ENCODE measurements at regions not wholly inside any gene's neighbourhood (a gene's known extent, or its start where the extent isn't known, plus 50 kb on each side); places are given as distances from the start of the nearest gene placed in this dataset.

DNA sequence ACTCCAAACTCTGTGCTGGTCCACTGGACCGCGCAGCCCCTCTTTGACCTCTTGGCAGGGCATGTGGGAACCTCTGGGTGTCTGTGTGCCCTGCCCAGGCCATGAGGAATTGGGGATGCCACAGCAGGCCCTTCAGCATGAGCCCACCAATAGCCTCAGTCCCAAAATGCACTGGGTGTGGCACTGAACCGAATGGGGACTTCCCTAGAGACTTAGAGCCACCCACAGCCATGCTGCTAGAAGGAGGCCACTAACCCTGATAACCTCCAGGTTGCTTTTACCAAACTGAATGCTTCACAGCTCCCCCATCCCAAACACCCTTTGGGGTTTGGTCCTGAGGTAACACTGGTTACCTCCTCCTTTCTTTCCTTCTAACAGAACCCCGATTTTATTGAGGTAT is 302.7 kb downstream of the PIK3R1 start:
- in situ Hi-C loops (cut with HindIII; ENCODE audit: extremely low pct_ligation_motif_present, low pct_unique_long_range_greater_than_20kb): no loop called here
- BruUV-seq (replicated peaks): no TSS peak
- Histone ChIP-seq H3K9me3 (ENCODE audit: low read length) (no peaks in the 10 kb centered on the region), H4K20me1 (ENCODE audit: insufficient read depth, low read length) (no peaks in the 10 kb centered on the region), H3K27ac (ENCODE audit: extremely low read length, insufficient read depth, low read length) (no peak overlapping the region), H3K36me3 (replicated peaks in 1 of 2; ENCODE audit: control insufficient read depth in 1 of 2, insufficient read depth in 2 of 2, low read length in 2 of 2) (no peaks in the 10 kb centered on the region), H3K4me3 (replicated peaks in 1 of 3; ENCODE audit: insufficient read depth in 1 of 3, low read depth in 2 of 3, low read length in 3 of 3) (no peak overlapping the region), H2AFZ (ENCODE audit: low read length) (no peak overlapping the region), H3K9ac (ENCODE audit: insufficient read depth, low read depth, low read length) (no peak overlapping the region), H3K79me2 (ENCODE audit: insufficient read depth, low read length) (no peaks in the 10 kb centered on the region), H3K4me1 (ENCODE audit: insufficient read depth, low read length) (no peaks in the 10 kb centered on the region), H3K4me2 (ENCODE audit: low read depth, low read length) (no peak overlapping the region), H3K27me3 (ENCODE audit: control insufficient read depth in 1 of 2, insufficient read depth in 2 of 2, low read length in 2 of 2) (peaks cover 0 to 3% of the 10 kb centered on the region in 2 experiments; a peak in 2 of 5 replicates)
- no peak for FAIRE-seq
- TF ChIP-seq, protein P1, sequence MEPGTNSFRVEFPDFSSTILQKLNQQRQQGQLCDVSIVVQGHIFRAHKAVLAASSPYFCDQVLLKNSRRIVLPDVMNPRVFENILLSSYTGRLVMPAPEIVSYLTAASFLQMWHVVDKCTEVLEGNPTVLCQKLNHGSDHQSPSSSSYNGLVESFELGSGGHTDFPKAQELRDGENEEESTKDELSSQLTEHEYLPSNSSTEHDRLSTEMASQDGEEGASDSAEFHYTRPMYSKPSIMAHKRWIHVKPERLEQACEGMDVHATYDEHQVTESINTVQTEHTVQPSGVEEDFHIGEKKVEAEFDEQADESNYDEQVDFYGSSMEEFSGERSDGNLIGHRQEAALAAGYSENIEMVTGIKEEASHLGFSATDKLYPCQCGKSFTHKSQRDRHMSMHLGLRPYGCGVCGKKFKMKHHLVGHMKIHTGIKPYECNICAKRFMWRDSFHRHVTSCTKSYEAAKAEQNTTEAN (CRISPR knock-in tag; conservative IDR thresholded peaks at IDR 0.05): no peak
- no peak for TF ChIP-seq TCF7L2 (IDR thresholded peaks at IDR 0.05; ENCODE audit: low read depth, low read length)
- no peak for TF ChIP-seq SIX4 (CRISPR knock-in tag; IDR thresholded peaks at IDR 0.05)
- TF ChIP-seq MIER2 (CRISPR knock-in tag; IDR thresholded peaks at IDR 0.05): no peak
- TF ChIP-seq GLI4 (CRISPR knock-in tag; IDR thresholded peaks at IDR 0.05; ENCODE audit: borderline replicate concordance): no peak
- TF ChIP-seq, protein P2, sequence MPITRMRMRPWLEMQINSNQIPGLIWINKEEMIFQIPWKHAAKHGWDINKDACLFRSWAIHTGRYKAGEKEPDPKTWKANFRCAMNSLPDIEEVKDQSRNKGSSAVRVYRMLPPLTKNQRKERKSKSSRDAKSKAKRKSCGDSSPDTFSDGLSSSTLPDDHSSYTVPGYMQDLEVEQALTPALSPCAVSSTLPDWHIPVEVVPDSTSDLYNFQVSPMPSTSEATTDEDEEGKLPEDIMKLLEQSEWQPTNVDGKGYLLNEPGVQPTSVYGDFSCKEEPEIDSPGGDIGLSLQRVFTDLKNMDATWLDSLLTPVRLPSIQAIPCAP (CRISPR knock-in tag; IDR thresholded peaks at IDR 0.05; ENCODE audit: low read depth): no peak
- no peak for TF ChIP-seq AGO1 (IDR thresholded peaks at IDR 0.05; ENCODE audit: low read depth, low read length, poor library complexity, severe bottlenecking)
- no peak for TF ChIP-seq NFIC (IDR thresholded peaks at IDR 0.05; ENCODE audit: low read length)
- no peak for TF ChIP-seq SYNCRIP (IDR thresholded peaks at IDR 0.05; ENCODE audit: insufficient read depth, low read depth, low read length)
- TF ChIP-seq, protein P3, sequence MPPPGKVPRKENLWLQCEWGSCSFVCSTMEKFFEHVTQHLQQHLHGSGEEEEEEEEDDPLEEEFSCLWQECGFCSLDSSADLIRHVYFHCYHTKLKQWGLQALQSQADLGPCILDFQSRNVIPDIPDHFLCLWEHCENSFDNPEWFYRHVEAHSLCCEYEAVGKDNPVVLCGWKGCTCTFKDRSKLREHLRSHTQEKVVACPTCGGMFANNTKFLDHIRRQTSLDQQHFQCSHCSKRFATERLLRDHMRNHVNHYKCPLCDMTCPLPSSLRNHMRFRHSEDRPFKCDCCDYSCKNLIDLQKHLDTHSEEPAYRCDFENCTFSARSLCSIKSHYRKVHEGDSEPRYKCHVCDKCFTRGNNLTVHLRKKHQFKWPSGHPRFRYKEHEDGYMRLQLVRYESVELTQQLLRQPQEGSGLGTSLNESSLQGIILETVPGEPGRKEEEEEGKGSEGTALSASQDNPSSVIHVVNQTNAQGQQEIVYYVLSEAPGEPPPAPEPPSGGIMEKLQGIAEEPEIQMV (CRISPR knock-in tag; IDR thresholded peaks at IDR 0.05; ENCODE audit: low read depth): no peak
- no peak for TF ChIP-seq SRF (IDR thresholded peaks at IDR 0.05; ENCODE audit: low read depth, low read length)
- TF ChIP-seq POLR2AphosphoS2 (IDR thresholded peaks at IDR 0.05; ENCODE audit: low read depth, low read length): no peak
- TF ChIP-seq, protein P4, sequence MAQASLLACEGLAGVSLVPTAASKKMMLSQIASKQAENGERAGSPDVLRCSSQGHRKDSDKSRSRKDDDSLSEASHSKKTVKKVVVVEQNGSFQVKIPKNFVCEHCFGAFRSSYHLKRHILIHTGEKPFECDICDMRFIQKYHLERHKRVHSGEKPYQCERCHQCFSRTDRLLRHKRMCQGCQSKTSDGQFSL (CRISPR knock-in tag; IDR thresholded peaks at IDR 0.05): no peak
- no peak for TF ChIP-seq HOXD1 (CRISPR knock-in tag; IDR thresholded peaks at IDR 0.05)
- no peak for ATAC-seq
- 67% methylated on average over 3 of the region's 4 CpGs for WGBS (ENCODE audit: low lambda C conversion rate)
- POLR2A ChIA-PET: no interaction called here
- CTCF ChIA-PET (ENCODE audit: low intra/inter-chr PET ratio, low total read pairs): no interaction called here
- intact Hi-C loops (cut with micrococcal nuclease; ENCODE audit: unreplicated experiment): no loop called here
- DNase-seq (ENCODE audit: low spot score): no peak

Measured in HepG2 (cell line).